GM23338 (cell line): ENCODE measurements at regions not wholly inside any gene's neighbourhood (a gene's known extent, or its start where the extent isn't known, plus 50 kb on each side); places are given as distances from the start of the nearest gene placed in this dataset.

ENCODE experiments used
- CREB1 ChIP-seq: fragments of 250-450 bp; sonication (Bioruptor Pico); IDR thresholded peaks from 2 replicates; pipeline ENCODE4 v1.5.0; 2020; ENCODE audit warnings: low read depth, mild to moderate bottlenecking, moderate library complexity
- EZH2 ChIP-seq: fragments of 200-600 bp; sonication (generic); IDR thresholded peaks from one replicate; pipeline ENCODE4 v1.8.0; 2017; ENCODE audit warnings: antibody characterized with exemption, mild to moderate bottlenecking, low read depth; ENCODE audit not compliant: unreplicated experiment
- EZH2phosphoT487 ChIP-seq: fragments of 200-600 bp; sonication (generic); IDR thresholded peaks from one replicate; pipeline ENCODE4 v1.8.1; 2018; ENCODE audit warnings: antibody characterized with exemption; ENCODE audit not compliant: unreplicated experiment
- JUNB ChIP-seq: IDR thresholded peaks from one replicate; pipeline ENCODE4 v1.6.1; 2016; ENCODE audit warnings: antibody characterized with exemption; ENCODE audit not compliant: unreplicated experiment
- TF ChIP-seq, protein P1 (sequence below), 2 experiments: fragments of 200-600 bp in 1 of 2; sonication (generic) in 1 of 2; conservative IDR thresholded peaks; 2 replicates each; pipeline versions ENCODE4 v1.5.1 to v1.6.1; 2016 to 2017; ENCODE audit warnings: antibody characterized with exemption in 2 of 2, low read depth in 2 of 2, mild to moderate bottlenecking in 2 of 2, moderate library complexity in 1 of 2

DNA sequence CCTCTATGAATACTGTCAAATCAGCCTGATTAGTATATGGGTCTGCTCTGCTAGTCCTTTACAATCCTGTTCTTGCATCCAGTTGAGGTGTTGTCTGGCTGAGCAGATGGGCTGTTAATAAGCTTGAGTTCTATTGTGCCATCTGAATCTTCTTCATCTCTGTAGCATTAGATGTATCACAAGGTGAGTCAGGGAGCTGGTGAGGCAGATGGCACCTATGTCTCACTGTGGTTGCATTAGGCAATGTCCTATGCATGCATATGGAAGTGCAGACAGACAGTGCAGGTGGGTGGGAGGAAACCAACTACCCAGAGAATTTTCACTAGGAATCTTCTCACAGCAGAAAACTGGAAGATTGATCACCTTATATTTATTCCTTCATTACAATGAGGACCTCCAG is 165.7 kb upstream of the STXBP6 start:
- TF ChIP-seq EZH2 (no peak), EZH2phosphoT487 (no peak), JUNB (no peak), CREB1 (CRISPR knock-in tag) (no peak)
- TF ChIP-seq, protein P1, sequence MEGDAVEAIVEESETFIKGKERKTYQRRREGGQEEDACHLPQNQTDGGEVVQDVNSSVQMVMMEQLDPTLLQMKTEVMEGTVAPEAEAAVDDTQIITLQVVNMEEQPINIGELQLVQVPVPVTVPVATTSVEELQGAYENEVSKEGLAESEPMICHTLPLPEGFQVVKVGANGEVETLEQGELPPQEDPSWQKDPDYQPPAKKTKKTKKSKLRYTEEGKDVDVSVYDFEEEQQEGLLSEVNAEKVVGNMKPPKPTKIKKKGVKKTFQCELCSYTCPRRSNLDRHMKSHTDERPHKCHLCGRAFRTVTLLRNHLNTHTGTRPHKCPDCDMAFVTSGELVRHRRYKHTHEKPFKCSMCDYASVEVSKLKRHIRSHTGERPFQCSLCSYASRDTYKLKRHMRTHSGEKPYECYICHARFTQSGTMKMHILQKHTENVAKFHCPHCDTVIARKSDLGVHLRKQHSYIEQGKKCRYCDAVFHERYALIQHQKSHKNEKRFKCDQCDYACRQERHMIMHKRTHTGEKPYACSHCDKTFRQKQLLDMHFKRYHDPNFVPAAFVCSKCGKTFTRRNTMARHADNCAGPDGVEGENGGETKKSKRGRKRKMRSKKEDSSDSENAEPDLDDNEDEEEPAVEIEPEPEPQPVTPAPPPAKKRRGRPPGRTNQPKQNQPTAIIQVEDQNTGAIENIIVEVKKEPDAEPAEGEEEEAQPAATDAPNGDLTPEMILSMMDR (conservative IDR thresholded peaks at IDR 0.05; ENCODE audit: low read depth in 2 of 2): no peak
